ENCODE measurements at regions not wholly inside any gene's neighbourhood (a gene's known extent, or its start where the extent isn't known, plus 50 kb on each side); places are given as distances from the start of the nearest gene placed in this dataset.

DNA sequence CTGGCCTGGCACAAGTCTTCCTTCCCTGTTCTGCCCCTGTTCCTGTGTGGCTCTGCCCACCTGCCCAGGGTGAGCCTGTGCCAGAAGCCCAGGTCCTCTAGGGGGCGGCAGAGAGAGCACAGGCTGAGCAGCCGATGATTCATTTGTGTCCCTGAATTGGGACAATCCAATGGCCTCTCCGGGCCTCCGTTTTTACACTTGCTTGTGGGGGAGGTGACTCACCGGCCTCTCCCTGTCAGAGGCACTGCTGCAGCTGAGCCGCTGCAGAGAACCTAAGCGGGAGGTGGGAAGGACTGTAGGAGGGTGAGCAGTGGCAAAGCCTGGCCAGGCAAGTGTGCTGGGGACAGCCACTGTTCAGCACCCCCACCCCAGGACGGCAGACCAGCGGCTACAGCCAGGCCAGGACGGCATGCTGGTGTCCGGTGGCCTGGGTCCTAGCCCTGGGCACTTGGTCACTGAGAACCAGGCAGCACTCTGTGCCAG, 65.2 kb upstream of the LMO1 start:
- H3K79me2 ChIP-seq, result no peaks in the 10 kb centered on the region
- H3K9me2 ChIP-seq (replicated peaks; ENCODE audit: insufficient read depth), result no peaks in the 10 kb centered on the region
- H4K20me1 ChIP-seq (ENCODE audit: insufficient read depth, poor library complexity, severe bottlenecking), result no peaks in the 10 kb centered on the region
- 11% methylated on average over 11 of the region's 11 CpGs for WGBS (ENCODE audit: low lambda C conversion rate, missing lambda C conversion rate)
- H3K27me3 ChIP-seq, result no peaks in the 10 kb centered on the region
- no peak overlapping the region for H2AFZ ChIP-seq
- no peaks in the 10 kb centered on the region for H3K36me3 ChIP-seq (replicated peaks; ENCODE audit: insufficient read depth, low read depth)
- TF ChIP-seq EZH2 (IDR thresholded peaks at IDR 0.05; ENCODE audit: borderline replicate concordance) (no peak), EZH2phosphoT487 (IDR thresholded peaks at IDR 0.05; ENCODE audit: low read depth, severe bottlenecking, unreplicated experiment) (no peak)
- TF ChIP-seq, protein P1, sequence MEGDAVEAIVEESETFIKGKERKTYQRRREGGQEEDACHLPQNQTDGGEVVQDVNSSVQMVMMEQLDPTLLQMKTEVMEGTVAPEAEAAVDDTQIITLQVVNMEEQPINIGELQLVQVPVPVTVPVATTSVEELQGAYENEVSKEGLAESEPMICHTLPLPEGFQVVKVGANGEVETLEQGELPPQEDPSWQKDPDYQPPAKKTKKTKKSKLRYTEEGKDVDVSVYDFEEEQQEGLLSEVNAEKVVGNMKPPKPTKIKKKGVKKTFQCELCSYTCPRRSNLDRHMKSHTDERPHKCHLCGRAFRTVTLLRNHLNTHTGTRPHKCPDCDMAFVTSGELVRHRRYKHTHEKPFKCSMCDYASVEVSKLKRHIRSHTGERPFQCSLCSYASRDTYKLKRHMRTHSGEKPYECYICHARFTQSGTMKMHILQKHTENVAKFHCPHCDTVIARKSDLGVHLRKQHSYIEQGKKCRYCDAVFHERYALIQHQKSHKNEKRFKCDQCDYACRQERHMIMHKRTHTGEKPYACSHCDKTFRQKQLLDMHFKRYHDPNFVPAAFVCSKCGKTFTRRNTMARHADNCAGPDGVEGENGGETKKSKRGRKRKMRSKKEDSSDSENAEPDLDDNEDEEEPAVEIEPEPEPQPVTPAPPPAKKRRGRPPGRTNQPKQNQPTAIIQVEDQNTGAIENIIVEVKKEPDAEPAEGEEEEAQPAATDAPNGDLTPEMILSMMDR (IDR thresholded peaks at IDR 0.05; ENCODE audit: poor library complexity), result peak; percentile 78
- DNase-seq (ENCODE audit: low spot score), result peak; percentile 93
- no peak overlapping the region for H3K27ac ChIP-seq
- no peak overlapping the region for H3K4me3 ChIP-seq
- no peaks in the 10 kb centered on the region for H3K9me3 ChIP-seq (ENCODE audit: low read depth)
- H3K4me2 ChIP-seq, result peak overlapping the region; percentile 54
- peaks cover 6% of the 10 kb centered on the region for H3K4me1 ChIP-seq (ENCODE audit: insufficient read depth)

- H3K79me2 ChIP-seq, result no peaks in the 10 kb centered on the region
- H2AFZ ChIP-seq, result no peak overlapping the region
- no peak overlapping the region for H3K4me3 ChIP-seq
- H3K36me3 ChIP-seq (replicated peaks; ENCODE audit: insufficient read depth, low read depth), result no peaks in the 10 kb centered on the region
- no peaks in the 10 kb centered on the region for H4K20me1 ChIP-seq (ENCODE audit: insufficient read depth, poor library complexity, severe bottlenecking)
- no peaks in the 10 kb centered on the region for H3K9me2 ChIP-seq (replicated peaks; ENCODE audit: insufficient read depth)
- DNase-seq (ENCODE audit: low spot score), result no peak
- H3K4me2 ChIP-seq, result no peak overlapping the region
- peaks cover 6% of the 10 kb centered on the region for H3K4me1 ChIP-seq (ENCODE audit: insufficient read depth)
- H3K27me3 ChIP-seq, result no peaks in the 10 kb centered on the region
- TF ChIP-seq EZH2phosphoT487 (IDR thresholded peaks at IDR 0.05; ENCODE audit: low read depth, severe bottlenecking, unreplicated experiment) (no peak), EZH2 (IDR thresholded peaks at IDR 0.05; ENCODE audit: borderline replicate concordance) (no peak)
- TF ChIP-seq, protein P1 (IDR thresholded peaks at IDR 0.05; ENCODE audit: poor library complexity), result no peak
- WGBS (ENCODE audit: low lambda C conversion rate, missing lambda C conversion rate), result 98% methylated on average over 7 of the region's 7 CpGs
- H3K9me3 ChIP-seq (ENCODE audit: low read depth), result no peaks in the 10 kb centered on the region
- H3K27ac ChIP-seq, result no peak overlapping the region
These were observed 64.6 kb upstream of the LMO1 start for GRCh38 chr11:8328231-8328794.

DNA sequence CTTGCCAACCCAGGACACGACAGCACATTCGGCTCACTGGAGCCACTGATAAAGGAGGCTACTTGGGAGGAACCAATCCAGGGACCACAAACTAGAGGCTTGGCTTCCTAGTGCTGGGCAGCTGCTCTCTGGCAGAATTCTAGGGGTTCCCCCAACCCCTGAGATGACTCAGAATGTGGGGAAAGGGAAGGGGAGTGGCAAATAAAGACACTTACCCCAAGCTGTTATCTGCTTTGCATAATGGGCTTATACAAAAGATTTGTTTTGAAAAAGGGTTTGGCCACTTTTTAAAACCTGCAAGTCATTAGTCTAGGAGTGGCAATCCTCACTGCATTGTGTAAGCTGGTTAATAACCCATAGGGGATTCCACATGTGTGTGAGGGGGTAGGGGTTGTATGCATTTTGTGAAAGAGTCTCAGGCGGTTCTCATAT, 64.1 kb upstream of the LMO1 start:
- H3K27me3 ChIP-seq, result no peaks in the 10 kb centered on the region
- no peak overlapping the region for H3K27ac ChIP-seq
- no peak overlapping the region for H3K4me2 ChIP-seq
- no peaks in the 10 kb centered on the region for H4K20me1 ChIP-seq (ENCODE audit: insufficient read depth, poor library complexity, severe bottlenecking)
- no peaks in the 10 kb centered on the region for H3K36me3 ChIP-seq (replicated peaks; ENCODE audit: insufficient read depth, low read depth)
- no peaks in the 10 kb centered on the region for H3K9me2 ChIP-seq (replicated peaks; ENCODE audit: insufficient read depth)
- no peaks in the 10 kb centered on the region for H3K79me2 ChIP-seq
- WGBS (ENCODE audit: low lambda C conversion rate, missing lambda C conversion rate), result 62% methylated on average over 3 of the region's 3 CpGs
- peaks cover 6% of the 10 kb centered on the region for H3K4me1 ChIP-seq (ENCODE audit: insufficient read depth)
- H3K9me3 ChIP-seq (ENCODE audit: low read depth), result no peaks in the 10 kb centered on the region
- DNase-seq (ENCODE audit: low spot score), result no peak
- H2AFZ ChIP-seq, result no peak overlapping the region
- TF ChIP-seq EZH2phosphoT487 (IDR thresholded peaks at IDR 0.05; ENCODE audit: low read depth, severe bottlenecking, unreplicated experiment), result no peak
- no peak for TF ChIP-seq EZH2 (IDR thresholded peaks at IDR 0.05; ENCODE audit: borderline replicate concordance)
- TF ChIP-seq, protein P1 (IDR thresholded peaks at IDR 0.05; ENCODE audit: poor library complexity), result no peak
- H3K4me3 ChIP-seq, result no peak overlapping the region

Measured in hepatocyte (in vitro differentiated cells).